GM12865 (cell line): ENCODE measurements at regions not wholly inside any gene's neighbourhood (a gene's known extent, or its start where the extent isn't known, plus 50 kb on each side); places are given as distances from the start of the nearest gene placed in this dataset.

ENCODE experiments used
- DNase-seq: peaks from one replicate; pipeline ENCODE4 v3.0.0; 2010; ENCODE audit warnings: low read depth
- H3K4me3 ChIP-seq: 2 replicates; pipeline ENCODE4 v1.5.1; 2011; ENCODE audit warnings: mild to moderate bottlenecking, low read depth, low read length, control low read depth
- CTCF ChIP-seq: IDR thresholded peaks from 2 replicates; pipeline ENCODE4 v1.5.1; 2011; ENCODE audit warnings: low read length, control low read depth, low read depth, inconsistent platforms; ENCODE audit not compliant: insufficient read depth; ENCODE audit errors: missing control alignments

- TF ChIP-seq CTCF = no peak
- DNase-seq = no peak
- no peak overlapping the region for H3K4me3 ChIP-seq
Observed at GRCh38 chr20:40782043-40782368, 93.0 kb upstream of the MAFB start.

GRCh38 chr20:40785346-40785745, 96.3 kb upstream of the MAFB start:
- TF ChIP-seq CTCF = no peak
- no peak for DNase-seq
- no peak overlapping the region for H3K4me3 ChIP-seq

GRCh38 chr20:40786336-40786735, 97.3 kb upstream of the MAFB start:
- DNase-seq = no peak
- no peak for TF ChIP-seq CTCF
- no peak overlapping the region for H3K4me3 ChIP-seq

GRCh38 chr20:40787941-40788340, 98.9 kb upstream of the MAFB start:
- H3K4me3 ChIP-seq = no peak overlapping the region
- no peak for TF ChIP-seq CTCF
- DNase-seq = no peak

GRCh38 chr20:40797425-40797824, 108.4 kb upstream of the MAFB start:
- peak; percentile 28 for DNase-seq
- peak; percentile 56 for TF ChIP-seq CTCF

GRCh38 chr20:40798066-40798465, 109.0 kb upstream of the MAFB start:
- no peak for DNase-seq
- H3K4me3 ChIP-seq = no peak overlapping the region
- no peak for TF ChIP-seq CTCF

More at GRCh38 chr20:40797425-40797824, 108.4 kb upstream of the MAFB start:
- no peak overlapping the region for H3K4me3 ChIP-seq

- no peak for TF ChIP-seq CTCF
- no peak overlapping the region for H3K4me3 ChIP-seq
- no peak for DNase-seq
Observed at GRCh38 chr20:40802886-40803285, 113.8 kb upstream of the MAFB start.
